ENCODE measurements at regions not wholly inside any gene's neighbourhood (a gene's known extent, or its start where the extent isn't known, plus 50 kb on each side); places are given as distances from the start of the nearest gene placed in this dataset.

DNA sequence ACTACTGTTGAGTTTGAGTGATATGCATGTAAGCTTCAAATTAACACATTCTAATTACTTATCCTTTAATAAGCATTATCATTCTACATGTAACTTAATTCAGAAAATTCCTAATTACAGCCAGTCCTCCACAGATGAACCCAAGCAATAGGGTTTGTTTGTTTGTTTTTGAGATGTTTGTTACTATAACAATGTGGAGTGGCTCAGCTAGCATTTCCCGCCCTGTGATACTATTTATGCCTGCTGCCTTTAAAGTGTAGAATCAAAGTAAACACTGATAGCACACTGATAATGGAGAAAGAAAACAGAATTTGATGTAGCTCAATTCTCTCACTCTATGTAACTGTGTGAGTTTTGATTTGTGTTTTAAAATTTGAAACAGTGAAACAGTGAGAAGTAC is 105.1 kb upstream of the IGF1R start:
- ChIA-PET POLR2A (no interaction called here), CTCF (no interaction called here)
- no peaks in the 10 kb centered on the region for H3K9me3 Mint-ChIP-seq (ENCODE audit: unreplicated experiment)
- no peaks in the 10 kb centered on the region for H3K36me3 Mint-ChIP-seq (ENCODE audit: insufficient read depth, unreplicated experiment)
- peaks cover 38% of the 10 kb centered on the region for H3K27me3 Mint-ChIP-seq (ENCODE audit: insufficient read depth, unreplicated experiment)
- H3K4me3 Mint-ChIP-seq (ENCODE audit: unreplicated experiment) = no peak overlapping the region
- TF ChIP-seq, protein P1, sequence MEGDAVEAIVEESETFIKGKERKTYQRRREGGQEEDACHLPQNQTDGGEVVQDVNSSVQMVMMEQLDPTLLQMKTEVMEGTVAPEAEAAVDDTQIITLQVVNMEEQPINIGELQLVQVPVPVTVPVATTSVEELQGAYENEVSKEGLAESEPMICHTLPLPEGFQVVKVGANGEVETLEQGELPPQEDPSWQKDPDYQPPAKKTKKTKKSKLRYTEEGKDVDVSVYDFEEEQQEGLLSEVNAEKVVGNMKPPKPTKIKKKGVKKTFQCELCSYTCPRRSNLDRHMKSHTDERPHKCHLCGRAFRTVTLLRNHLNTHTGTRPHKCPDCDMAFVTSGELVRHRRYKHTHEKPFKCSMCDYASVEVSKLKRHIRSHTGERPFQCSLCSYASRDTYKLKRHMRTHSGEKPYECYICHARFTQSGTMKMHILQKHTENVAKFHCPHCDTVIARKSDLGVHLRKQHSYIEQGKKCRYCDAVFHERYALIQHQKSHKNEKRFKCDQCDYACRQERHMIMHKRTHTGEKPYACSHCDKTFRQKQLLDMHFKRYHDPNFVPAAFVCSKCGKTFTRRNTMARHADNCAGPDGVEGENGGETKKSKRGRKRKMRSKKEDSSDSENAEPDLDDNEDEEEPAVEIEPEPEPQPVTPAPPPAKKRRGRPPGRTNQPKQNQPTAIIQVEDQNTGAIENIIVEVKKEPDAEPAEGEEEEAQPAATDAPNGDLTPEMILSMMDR (IDR thresholded peaks at IDR 0.05; ENCODE audit: insufficient read depth in 1 of 2, low read depth in 1 of 2, low read length in 1 of 2, severe bottlenecking in 1 of 2, unreplicated experiment in 1 of 2) = no peak
- Histone ChIP-seq H3K4me3 (ENCODE audit: low read depth, low read length) (no peak overlapping the region), H3K9me3 (no peaks in the 10 kb centered on the region), H3K27me3 (replicated peaks; ENCODE audit: control insufficient read depth, insufficient read depth, low read length) (no peaks in the 10 kb centered on the region; the same call in none of the 2 replicates), H3K36me3 (ENCODE audit: control insufficient read depth, insufficient read depth, low read length) (no peaks in the 10 kb centered on the region), H3K4me1 (0 out of 2 replicates have a peak, but pooled peaks cover 2% of the 10 kb centered on the region)
- DNase-seq = no peak
- no peak overlapping the region for H3K27ac Mint-ChIP-seq (ENCODE audit: unreplicated experiment)
- H3K4me1 Mint-ChIP-seq (ENCODE audit: low read depth, unreplicated experiment) = no peaks in the 10 kb centered on the region
- no TSS peak for BruUV-seq (replicated peaks)
- intact Hi-C loops (cut with micrococcal nuclease; ENCODE audit: unreplicated experiment) = no loop called here

DNA sequence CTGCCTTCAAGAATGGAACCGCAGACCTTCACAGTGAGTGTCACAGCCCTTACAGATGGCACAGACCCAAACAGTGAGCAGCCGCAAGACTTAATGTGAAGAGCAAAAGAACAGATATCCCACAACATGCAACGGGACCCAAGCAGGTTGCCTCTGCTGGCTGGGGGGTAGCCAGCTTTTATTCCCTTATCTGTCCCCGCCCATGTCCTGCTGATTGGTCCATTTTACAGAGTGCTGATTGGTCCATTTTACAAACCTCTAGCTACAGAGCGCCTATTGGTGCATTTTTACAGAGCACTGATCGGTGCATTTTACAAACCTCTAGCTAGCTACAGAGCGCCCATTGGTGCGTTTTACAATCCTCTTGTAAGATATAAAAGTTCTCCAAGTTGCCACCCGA is 102.0 kb upstream of the IGF1R start:
- ChIA-PET POLR2A (no interaction called here), CTCF (interaction anchor here (1.5 kb wide), 1 partner anchor 22 kb away, joined by 4 read pairs; no protein-coding TSS in a partner anchor)
- H3K27me3 ChIP-seq (replicated peaks; ENCODE audit: control insufficient read depth, insufficient read depth, low read length) = no peaks in the 10 kb centered on the region; the same call in 1 of the 2 replicates
- Mint-ChIP-seq H3K27ac (ENCODE audit: unreplicated experiment) (no peak overlapping the region), H3K36me3 (ENCODE audit: insufficient read depth, unreplicated experiment) (peaks cover 6% of the 10 kb centered on the region), H3K4me3 (ENCODE audit: unreplicated experiment) (no peak overlapping the region), H3K9me3 (ENCODE audit: unreplicated experiment) (peaks cover 7% of the 10 kb centered on the region), H3K4me1 (ENCODE audit: low read depth, unreplicated experiment) (no peaks in the 10 kb centered on the region), H3K27me3 (ENCODE audit: insufficient read depth, unreplicated experiment) (peaks cover 34% of the 10 kb centered on the region)
- DNase-seq = no peak
- H3K4me1 ChIP-seq = 0 out of 2 replicates have a peak, but pooled peaks cover 2% of the 10 kb centered on the region
- H3K4me3 ChIP-seq (ENCODE audit: low read depth, low read length) = no peak overlapping the region
- no peaks in the 10 kb centered on the region for H3K9me3 ChIP-seq
- BruUV-seq (replicated peaks) = no TSS peak
- TF ChIP-seq, protein P1 (IDR thresholded peaks at IDR 0.05; ENCODE audit: insufficient read depth in 1 of 2, low read depth in 1 of 2, low read length in 1 of 2, severe bottlenecking in 1 of 2, unreplicated experiment in 1 of 2) = no peak
- no peaks in the 10 kb centered on the region for H3K36me3 ChIP-seq (ENCODE audit: control insufficient read depth, insufficient read depth, low read length)
- intact Hi-C loops (cut with micrococcal nuclease; ENCODE audit: unreplicated experiment) = no loop called here

DNA sequence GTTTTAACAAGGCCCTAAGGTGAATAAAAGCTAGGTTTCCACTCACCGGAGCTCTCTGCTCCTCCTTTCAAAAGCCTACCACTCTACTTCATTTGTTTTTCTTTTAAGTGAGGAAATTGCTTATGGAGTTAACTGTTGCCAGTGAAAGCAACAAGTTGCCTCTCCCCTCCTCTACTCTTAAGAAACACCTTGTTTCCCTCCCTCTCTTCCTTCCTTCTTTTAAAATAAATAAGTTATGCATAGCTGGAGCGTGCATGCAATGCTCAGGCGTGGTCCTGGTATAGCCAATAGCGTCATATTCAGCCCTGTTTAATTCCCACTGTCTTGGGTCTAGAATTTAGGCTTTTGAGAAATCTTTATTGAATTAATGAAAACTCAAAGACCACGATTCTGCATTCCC is 101.1 kb upstream of the IGF1R start:
- H3K27ac Mint-ChIP-seq (ENCODE audit: unreplicated experiment) = no peak overlapping the region
- intact Hi-C loops (cut with micrococcal nuclease; ENCODE audit: unreplicated experiment) = no loop called here
- CTCF ChIA-PET = interaction anchor here (1.5 kb wide), 1 partner anchor 21 kb away, joined by 4 read pairs; no protein-coding TSS in a partner anchor

More for the DNA sequence above, 101.1 kb upstream of the IGF1R start:
- no peak for DNase-seq
- H3K27me3 Mint-ChIP-seq (ENCODE audit: insufficient read depth, unreplicated experiment) = peaks cover 31% of the 10 kb centered on the region
- H3K4me1 ChIP-seq = 0 out of 2 replicates have a peak, but pooled peaks cover 2% of the 10 kb centered on the region
- no peaks in the 10 kb centered on the region for H3K9me3 ChIP-seq
- TF ChIP-seq, protein P1 (IDR thresholded peaks at IDR 0.05; ENCODE audit: insufficient read depth in 1 of 2, low read depth in 1 of 2, low read length in 1 of 2, severe bottlenecking in 1 of 2, unreplicated experiment in 1 of 2) = no peak
- H3K9me3 Mint-ChIP-seq (ENCODE audit: unreplicated experiment) = peaks cover 7% of the 10 kb centered on the region
- POLR2A ChIA-PET = no interaction called here
- H3K36me3 Mint-ChIP-seq (ENCODE audit: insufficient read depth, unreplicated experiment) = peaks cover 6% of the 10 kb centered on the region
- no peak overlapping the region for H3K4me3 Mint-ChIP-seq (ENCODE audit: unreplicated experiment)
- no TSS peak for BruUV-seq (replicated peaks)
- H3K27me3 ChIP-seq (replicated peaks; ENCODE audit: control insufficient read depth, insufficient read depth, low read length) = no peaks in the 10 kb centered on the region; the same call in 1 of the 2 replicates
- H3K4me3 ChIP-seq (ENCODE audit: low read depth, low read length) = no peak overlapping the region
- H3K4me1 Mint-ChIP-seq (ENCODE audit: low read depth, unreplicated experiment) = no peaks in the 10 kb centered on the region
- H3K36me3 ChIP-seq (ENCODE audit: control insufficient read depth, insufficient read depth, low read length) = no peaks in the 10 kb centered on the region

Measured in Caco-2 (cell line).